Endothelial cell of umbilical vein (primary cell): ENCODE measurements at regions not wholly inside any gene's neighbourhood (a gene's known extent, or its start where the extent isn't known, plus 50 kb on each side); places are given as distances from the start of the nearest gene placed in this dataset.

Source experiments
- BruUV-seq: library from RNA; stranded (reverse); fragments of 400-500 nt; replicated peaks from 2 replicates; lab custom pipeline; 2021; lab: Mats Ljungman, UMichigan
- CTCF ChIA-PET: fragments of 300-600, 350-600 bp; sonication (Branson Sonifier 250); formaldehyde crosslinking; loops from one replicate; lab custom pipeline; 2021; ENCODE audit warnings: antibody characterized with exemption, inconsistent platforms; lab: Charles Lee
- POLR2A ChIA-PET: fragments of 300-600, 350-600 bp; sonication (Branson Sonifier 250); formaldehyde crosslinking; loops from one replicate; lab custom pipeline; 2021; ENCODE audit warnings: antibody characterized with exemption, inconsistent platforms; lab: Charles Lee
- DNase-seq: peaks from one replicate; pipeline ENCODE4 v3.0.0-alpha.2; 2011; ENCODE audit warnings: low read depth, low spot score
- FAIRE-seq: peaks from 2 replicates; lab custom pipeline; 2011; peaks lifted over from hg19 to GRCh38; lab: Jason Lieb, UNC
- H2AFZ ChIP-seq: 2 replicates; pipeline ENCODE4 v1.6.0; 2012; ENCODE audit warnings: low read depth, low read length, control low read depth, inconsistent platforms
- H3K27ac ChIP-seq: 2 replicates; pipeline ENCODE4 v1.5.1; 2011; ENCODE audit warnings: low read depth, mild to moderate bottlenecking, control low read depth, low read length, moderate library complexity; ENCODE audit not compliant: insufficient read depth
- H3K27me3 ChIP-seq, 2 experiments: 2 replicates each; pipeline versions ENCODE4 v1.6.0 to v1.6.1; 2011; ENCODE audit warnings: low read length in 2 of 2, mixed read lengths in 1 of 2; ENCODE audit not compliant: control insufficient read depth in 2 of 2, insufficient read depth in 2 of 2
- H3K36me3 ChIP-seq, 2 experiments: 2 replicates in 1 of 2; 3 replicates in 1 of 2; pipeline ENCODE4 v1.5.1; 2011; ENCODE audit warnings: low read length in 2 of 2, mild to moderate bottlenecking in 1 of 2, moderate library complexity in 1 of 2; ENCODE audit not compliant: control insufficient read depth in 2 of 2, insufficient read depth in 2 of 2; ENCODE audit errors: extremely low read depth in 1 of 2
- H3K4me1 ChIP-seq: 3 replicates; pipeline ENCODE4 v1.5.1; 2011; ENCODE audit warnings: mild to moderate bottlenecking, low read length; ENCODE audit not compliant: control insufficient read depth, insufficient read depth; ENCODE audit errors: extremely low read depth
- H3K4me2 ChIP-seq: 2 replicates; pipeline ENCODE4 v1.6.1; 2011; ENCODE audit warnings: low read length, control low read depth, mixed read lengths; ENCODE audit not compliant: insufficient read depth
- H3K4me3 ChIP-seq, 3 experiments: fragments of 200-600 bp in 1 of 3; sonication (generic), shearing (Covaris generic) in 1 of 3; replicated peaks in 1 of 3; 2 replicates each; pipeline ENCODE4 v1.5.1; 2011 to 2016; ENCODE audit warnings: control low read depth in 3 of 3, low read length in 3 of 3, mild to moderate bottlenecking in 2 of 3, inconsistent platforms in 1 of 3, low read depth in 1 of 3, moderate library complexity in 1 of 3; ENCODE audit not compliant: insufficient read depth in 1 of 3
- H3K79me2 ChIP-seq: 2 replicates; pipeline ENCODE4 v1.6.0; 2012; ENCODE audit warnings: low read length, inconsistent platforms; ENCODE audit not compliant: control insufficient read depth, insufficient read depth
- H3K9ac ChIP-seq: replicated peaks from 2 replicates; pipeline ENCODE3; 2011; ENCODE audit warnings: low read length, control low read depth; ENCODE audit not compliant: insufficient read depth; ENCODE audit errors: extremely low read depth
- H3K9me1 ChIP-seq: replicated peaks from 3 replicates; pipeline ENCODE4 v1.6.0; 2011; ENCODE audit warnings: mild to moderate bottlenecking, low read length; ENCODE audit not compliant: control insufficient read depth, insufficient read depth; ENCODE audit errors: extremely low read depth
- H3K9me3 ChIP-seq: replicated peaks from 2 replicates; pipeline ENCODE4 v1.5.1; 2012; ENCODE audit warnings: low read length, inconsistent platforms; ENCODE audit not compliant: control insufficient read depth, insufficient read depth
- H4K20me1 ChIP-seq: replicated peaks from 2 replicates; pipeline ENCODE3; 2011; ENCODE audit warnings: mild to moderate bottlenecking, low read length; ENCODE audit not compliant: control insufficient read depth, insufficient read depth; ENCODE audit errors: extremely low read depth
- CTCF ChIP-seq, 2 donors: IDR thresholded peaks; 1 replicate in 1 of 2; 2 replicates in 1 of 2; pipeline ENCODE4 v1.5.1; 2011; ENCODE audit warnings: low read length in 2 of 2, mild to moderate bottlenecking in 2 of 2, moderate library complexity in 2 of 2, control low read depth in 1 of 2, inconsistent platforms in 1 of 2, low read depth in 1 of 2; ENCODE audit not compliant: insufficient read depth in 1 of 2; ENCODE audit errors: extremely low read depth in 1 of 2
- EZH2 ChIP-seq: IDR thresholded peaks from 2 replicates; pipeline ENCODE4 v1.6.1; 2012; ENCODE audit warnings: borderline replicate concordance, low read depth, mild to moderate bottlenecking, moderate library complexity, low read length, inconsistent platforms; ENCODE audit not compliant: severe bottlenecking
- FOS ChIP-seq: IDR thresholded peaks from 2 replicates; pipeline ENCODE4 v1.6.1; 2011; ENCODE audit warnings: mild to moderate bottlenecking, low read length, moderate library complexity, borderline replicate concordance; ENCODE audit not compliant: insufficient read depth
- GATA2 ChIP-seq: IDR thresholded peaks from 2 replicates; pipeline ENCODE4 v1.7.0; 2011; ENCODE audit warnings: low read depth, mild to moderate bottlenecking, moderate library complexity, mixed read lengths, low read length; ENCODE audit not compliant: insufficient read length, insufficient read depth
- JUN ChIP-seq: IDR thresholded peaks from 2 replicates; pipeline ENCODE4 v1.6.1; 2011; ENCODE audit warnings: borderline replicate concordance, low read depth; ENCODE audit not compliant: insufficient read length, insufficient read depth
- MAX ChIP-seq: IDR thresholded peaks from 2 replicates; pipeline ENCODE4 v1.6.1; 2011; ENCODE audit not compliant: insufficient read depth, insufficient read length
- MYC ChIP-seq: IDR thresholded peaks from one replicate; pipeline ENCODE4 v1.6.1; 2011; ENCODE audit warnings: mild to moderate bottlenecking, low read depth, low read length
- POLR2A ChIP-seq: IDR thresholded peaks from 2 replicates; pipeline ENCODE4 v1.6.1; 2012; ENCODE audit warnings: low read depth, mild to moderate bottlenecking, control low read depth, low read length
- POLR2AphosphoS5 ChIP-seq: IDR thresholded peaks from 2 replicates; pipeline ENCODE4 v1.6.1; 2012; ENCODE audit warnings: low read depth, mild to moderate bottlenecking, control low read depth, low read length, moderate library complexity; ENCODE audit not compliant: insufficient read depth
- dilution Hi-C: fragments of 300-500 bp; cut with MboI; formaldehyde crosslinking; loops from one replicate; pipeline ENCODE4 v1.15.0; 2019; ENCODE audit warnings: low sequenced_read_pairs; ENCODE audit not compliant: extremely low pct_ligation_motif_present
- intact Hi-C: fragments of 100-400 bp; cut with micrococcal nuclease; formaldehyde crosslinking; loops from one replicate; pipeline ENCODE4 v1.10.0; 2022

- Histone ChIP-seq H3K27ac (no peak overlapping the region), H3K4me1 (peaks cover 2% of the 10 kb centered on the region), H4K20me1 (no peaks in the 10 kb centered on the region), H3K4me2 (no peak overlapping the region), H3K4me3 (no peak overlapping the region), H2AFZ (no peak overlapping the region), H3K27me3 (no peaks in the 10 kb centered on the region), H3K9me1 (no peaks in the 10 kb centered on the region), H3K9ac (no peak overlapping the region), H3K36me3 (no peaks in the 10 kb centered on the region), H3K9me3 (no peaks in the 10 kb centered on the region), H3K79me2 (no peaks in the 10 kb centered on the region)
- TF ChIP-seq FOS (no peak), MAX (no peak), MYC (no peak), EZH2 (no peak), GATA2 (no peak), JUN (no peak), CTCF (IDR thresholded peaks at IDR 0.05; ENCODE audit: extremely low read depth in 1 of 2, insufficient read depth in 1 of 2, low read depth in 1 of 2, low read length in 2 of 2) (no peak), POLR2A (no peak), POLR2AphosphoS5 (no peak)
- intact Hi-C loops (loop anchor here (5.0 kb wide), 1 partner anchor 132 kb away; the partner anchor contains the start of gene TSHZ3), dilution Hi-C loops (no loop called here)
- ChIA-PET POLR2A (no interaction called here), CTCF (no interaction called here)
- DNase-seq, result no peak
- no TSS peak for BruUV-seq
- no peak for FAIRE-seq
These were observed 134.2 kb downstream of the TSHZ3 start for GRCh38 chr19:31214997-31215396.
